ENCODE measurements at regions not wholly inside any gene's neighbourhood (a gene's known extent, or its start where the extent isn't known, plus 50 kb on each side); places are given as distances from the start of the nearest gene placed in this dataset.

- peaks cover 16% of the 10 kb centered on the region for H3K27me3 Mint-ChIP-seq (ENCODE audit: low read depth)
- H3K36me3 Mint-ChIP-seq (ENCODE audit: insufficient read depth in 2 of 2), result no peaks in the 10 kb centered on the region
- H3K27ac Mint-ChIP-seq, result no peak overlapping the region
- ATAC-seq (replicated peaks in 1 of 2) (no peak), DNase-seq (no peak)
- H3K9me3 Mint-ChIP-seq, result peaks cover 0 to 3% of the 10 kb centered on the region in 2 donors
- H3K4me1 Mint-ChIP-seq (ENCODE audit: low read depth), result no peaks in the 10 kb centered on the region
- no peak overlapping the region for H3K4me3 Mint-ChIP-seq
These were observed 57.5 kb upstream of the FN1 start for GRCh38 chr2:215493376-215493775.

DNA sequence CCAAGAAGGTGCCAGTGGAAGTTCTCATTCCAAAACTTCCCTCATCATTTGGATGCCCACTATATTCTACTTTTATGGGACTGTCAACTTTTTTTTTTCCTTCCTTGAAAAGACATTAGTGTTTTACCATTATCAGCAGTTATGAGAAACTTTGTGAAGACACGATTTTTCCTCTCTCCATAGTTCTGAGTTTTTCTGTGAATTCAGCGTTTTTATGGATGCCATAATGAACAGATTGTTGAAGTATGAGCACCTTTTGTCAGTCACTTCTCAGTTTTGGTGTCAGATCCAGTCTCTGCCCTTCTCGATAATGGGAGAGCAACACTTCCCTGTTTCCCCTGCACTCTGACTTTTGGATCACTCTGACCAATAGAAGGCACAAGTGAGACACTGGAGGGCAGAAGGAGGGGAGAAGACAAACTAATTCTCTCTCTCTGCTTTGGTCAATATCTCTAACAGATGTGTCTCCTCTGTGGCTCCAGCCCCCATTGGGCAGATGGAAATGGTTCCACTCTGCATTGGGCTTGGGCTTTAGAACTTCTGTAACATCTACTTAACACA, 53.5 kb upstream of the FN1 start:
- Mint-ChIP-seq H3K27me3 (ENCODE audit: low read depth) (peaks cover 17% of the 10 kb centered on the region), H3K36me3 (ENCODE audit: insufficient read depth in 2 of 2) (no peaks in the 10 kb centered on the region), H3K4me3 (no peak overlapping the region), H3K27ac (no peak overlapping the region), H3K9me3 (no peaks in the 10 kb centered on the region), H3K4me1 (ENCODE audit: low read depth) (no peaks in the 10 kb centered on the region)
- ATAC-seq (replicated peaks in 1 of 2) (no peak), DNase-seq (no peak)

DNA sequence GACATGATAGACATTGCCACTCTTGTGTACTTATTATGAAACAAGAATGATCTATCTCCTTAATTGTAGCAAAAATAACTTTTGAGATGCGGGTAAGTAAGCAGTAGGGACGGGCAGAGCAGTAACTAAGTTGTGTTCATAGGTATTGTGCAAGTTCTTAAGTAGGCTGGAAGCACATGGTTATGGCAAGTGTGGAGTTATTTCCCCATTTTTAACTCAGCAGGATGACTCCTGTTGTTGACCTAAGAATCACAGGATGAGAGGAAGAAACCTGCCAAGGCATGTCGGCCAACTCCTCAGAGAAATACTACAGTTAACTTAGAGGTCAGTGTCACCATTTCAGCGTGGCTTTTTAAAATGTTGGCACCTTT, 51.1 kb upstream of the FN1 start:
- Mint-ChIP-seq H3K27ac (no peak overlapping the region), H3K4me1 (ENCODE audit: low read depth) (no peaks in the 10 kb centered on the region), H3K36me3 (ENCODE audit: insufficient read depth in 2 of 2) (no peaks in the 10 kb centered on the region), H3K4me3 (no peak overlapping the region), H3K9me3 (no peaks in the 10 kb centered on the region), H3K27me3 (ENCODE audit: low read depth) (peaks cover 13% of the 10 kb centered on the region)
- ATAC-seq (replicated peaks in 1 of 2) (no peak), DNase-seq (no peak)

DNA sequence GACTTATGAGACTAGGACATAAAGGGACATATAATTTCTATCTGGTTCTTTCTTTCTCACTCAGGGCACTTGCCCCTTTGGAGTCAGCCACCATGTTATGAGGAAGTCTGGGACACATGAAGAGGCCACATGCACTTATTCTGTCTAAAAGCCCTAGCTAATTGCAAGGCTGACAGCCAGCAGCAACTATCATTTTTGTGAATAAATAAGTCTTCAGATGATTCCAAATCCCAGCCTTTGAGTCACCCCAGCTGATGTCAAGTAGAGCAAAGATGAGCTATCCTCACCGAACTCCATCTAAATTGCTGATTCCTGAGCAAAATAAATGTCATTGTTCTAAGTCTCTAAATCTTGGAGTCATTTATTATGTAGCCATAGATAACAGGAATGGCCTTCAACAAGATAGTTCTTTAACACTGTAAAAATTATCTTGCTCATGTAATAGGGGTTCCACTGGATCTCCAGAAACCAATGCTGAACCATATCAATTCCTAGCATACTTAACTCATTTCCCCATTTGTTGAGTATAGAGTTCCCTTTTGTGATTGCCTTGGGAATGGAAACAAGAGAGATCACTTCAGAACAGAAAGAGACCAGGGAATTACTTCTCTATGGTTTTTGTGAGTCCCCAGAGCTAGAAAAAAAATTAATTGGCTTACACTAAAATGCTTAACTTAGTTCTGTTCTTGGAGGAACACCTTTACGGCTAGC, 50.6 kb upstream of the FN1 start:
- Mint-ChIP-seq H3K9me3 (no peaks in the 10 kb centered on the region), H3K27me3 (ENCODE audit: low read depth) (peaks cover 17% of the 10 kb centered on the region), H3K4me1 (ENCODE audit: low read depth) (no peaks in the 10 kb centered on the region), H3K4me3 (no peak overlapping the region), H3K27ac (no peak overlapping the region), H3K36me3 (ENCODE audit: insufficient read depth in 2 of 2) (no peaks in the 10 kb centered on the region)
- ATAC-seq (replicated peaks in 1 of 2) (no peak), DNase-seq (no peak)
